ENCODE measurements at regions not wholly inside any gene's neighbourhood (a gene's known extent, or its start where the extent isn't known, plus 50 kb on each side); places are given as distances from the start of the nearest gene placed in this dataset.

- no peak for DNase-seq
- H3K4me3 ChIP-seq (ENCODE audit: low read depth, low read length): no peak overlapping the region
- H3K27me3 ChIP-seq (ENCODE audit: insufficient read depth, low read depth, severe bottlenecking): no peaks in the 10 kb centered on the region
- H3K27ac ChIP-seq: no peak overlapping the region
- no peaks in the 10 kb centered on the region for H3K9me3 ChIP-seq (ENCODE audit: severe bottlenecking)
- H3K36me3 ChIP-seq: no peaks in the 10 kb centered on the region
- no peak for TF ChIP-seq CTCF (IDR thresholded peaks at IDR 0.05; ENCODE audit: low read depth, low read length)
Observed at GRCh38 chr2:41880561-41881243, 167.1 kb upstream of the PKDCC start.

GRCh38 chr2:41881249-41881648, 166.6 kb upstream of the PKDCC start:
- no peak for TF ChIP-seq CTCF (IDR thresholded peaks at IDR 0.05; ENCODE audit: low read depth, low read length)
- Histone ChIP-seq H3K36me3 (no peaks in the 10 kb centered on the region), H3K27ac (no peak overlapping the region), H3K27me3 (ENCODE audit: insufficient read depth, low read depth, severe bottlenecking) (no peaks in the 10 kb centered on the region), H3K9me3 (ENCODE audit: severe bottlenecking) (no peaks in the 10 kb centered on the region), H3K4me3 (ENCODE audit: low read depth, low read length) (no peak overlapping the region)
- DNase-seq: no peak

GRCh38 chr2:41884718-41885117, 163.1 kb upstream of the PKDCC start:
- no peaks in the 10 kb centered on the region for H3K36me3 ChIP-seq
- no peak for DNase-seq
- H3K27ac ChIP-seq: no peak overlapping the region
- no peak overlapping the region for H3K4me3 ChIP-seq (ENCODE audit: low read depth, low read length)
- no peaks in the 10 kb centered on the region for H3K9me3 ChIP-seq (ENCODE audit: severe bottlenecking)
- no peak for TF ChIP-seq CTCF (IDR thresholded peaks at IDR 0.05; ENCODE audit: low read depth, low read length)
- no peaks in the 10 kb centered on the region for H3K27me3 ChIP-seq (ENCODE audit: insufficient read depth, low read depth, severe bottlenecking)

- no peak overlapping the region for H3K27ac ChIP-seq
- H3K4me3 ChIP-seq (ENCODE audit: low read depth, low read length): no peak overlapping the region
Observed at GRCh38 chr2:41886145-41886664, 161.6 kb upstream of the PKDCC start.

GRCh38 chr2:41886757-41887156, 161.1 kb upstream of the PKDCC start:
- no peak for DNase-seq
- Histone ChIP-seq H3K27me3 (ENCODE audit: insufficient read depth, low read depth, severe bottlenecking) (no peaks in the 10 kb centered on the region), H3K36me3 (no peaks in the 10 kb centered on the region), H3K27ac (no peak overlapping the region), H3K9me3 (ENCODE audit: severe bottlenecking) (no peaks in the 10 kb centered on the region), H3K4me3 (ENCODE audit: low read depth, low read length) (no peak overlapping the region)
- no peak for TF ChIP-seq CTCF (IDR thresholded peaks at IDR 0.05; ENCODE audit: low read depth, low read length)

More at GRCh38 chr2:41886145-41886664, 161.6 kb upstream of the PKDCC start:
- no peaks in the 10 kb centered on the region for H3K36me3 ChIP-seq
- H3K27me3 ChIP-seq (ENCODE audit: insufficient read depth, low read depth, severe bottlenecking): no peaks in the 10 kb centered on the region
- no peaks in the 10 kb centered on the region for H3K9me3 ChIP-seq (ENCODE audit: severe bottlenecking)
- TF ChIP-seq CTCF (IDR thresholded peaks at IDR 0.05; ENCODE audit: low read depth, low read length): no peak
- no peak for DNase-seq

GRCh38 chr2:41890341-41890740, 157.5 kb upstream of the PKDCC start:
- no peak for DNase-seq
- no peaks in the 10 kb centered on the region for H3K27me3 ChIP-seq (ENCODE audit: insufficient read depth, low read depth, severe bottlenecking)
- no peaks in the 10 kb centered on the region for H3K9me3 ChIP-seq (ENCODE audit: severe bottlenecking)
- no peak for TF ChIP-seq CTCF (IDR thresholded peaks at IDR 0.05; ENCODE audit: low read depth, low read length)
- no peaks in the 10 kb centered on the region for H3K36me3 ChIP-seq
- no peak overlapping the region for H3K27ac ChIP-seq
- no peak overlapping the region for H3K4me3 ChIP-seq (ENCODE audit: low read depth, low read length)
